ENCODE measurements at regions not wholly inside any gene's neighbourhood (a gene's known extent, or its start where the extent isn't known, plus 50 kb on each side); places are given as distances from the start of the nearest gene placed in this dataset.

DNA sequence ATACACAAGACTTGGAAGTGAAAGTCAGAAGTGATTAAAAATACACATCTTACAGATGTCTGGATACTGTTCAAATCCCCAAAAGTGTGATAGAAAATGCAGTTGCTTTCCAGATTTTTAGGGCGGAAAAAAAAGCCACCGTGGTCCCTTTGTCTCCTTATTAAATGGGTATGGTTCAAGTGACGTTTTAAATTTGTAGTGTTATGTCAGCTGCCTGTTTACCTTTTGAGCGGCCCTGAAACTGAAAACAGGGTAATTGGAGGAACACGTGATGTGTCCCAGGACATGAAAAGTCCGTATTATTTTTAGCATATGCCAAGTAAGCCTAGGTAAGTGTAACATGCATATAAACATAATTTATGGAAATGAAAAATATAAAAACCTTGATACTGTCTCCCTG is 109.0 kb upstream of the PDZRN3 start:
- Histone ChIP-seq H3K79me2 (replicated peaks; ENCODE audit: insufficient read depth, low read length) (no peaks in the 10 kb centered on the region), H3K36me3 (ENCODE audit: insufficient read depth, low read length) (no peaks in the 10 kb centered on the region), H3K27me3 (ENCODE audit: insufficient read depth, low read depth, low read length) (no peaks in the 10 kb centered on the region), H3K4me2 (ENCODE audit: low read length) (no peak overlapping the region), H3K9me3 (ENCODE audit: low read length) (no peaks in the 10 kb centered on the region), H3F3A (ENCODE audit: insufficient read depth, low read length, poor library complexity, severe bottlenecking) (no peaks in the 10 kb centered on the region), H3K9ac (ENCODE audit: low read length) (no peak overlapping the region), H3K27ac (ENCODE audit: low read length) (no peak overlapping the region), H4K20me1 (ENCODE audit: insufficient read depth) (no peaks in the 10 kb centered on the region), H3K9me2 (ENCODE audit: insufficient read depth, low read length) (no peaks in the 10 kb centered on the region), H2AFZ (ENCODE audit: low read depth, low read length) (no peak overlapping the region), H3K4me3 (ENCODE audit: low read length) (no peak overlapping the region)
- TF ChIP-seq EP300 (conservative IDR thresholded peaks at IDR 0.05; ENCODE audit: poor library complexity, severe bottlenecking) (no peak), RAD21 (conservative IDR thresholded peaks at IDR 0.05) (no peak), POLR2AphosphoS5 (IDR thresholded peaks at IDR 0.05) (no peak), CTCF (IDR thresholded peaks at IDR 0.05; ENCODE audit: poor library complexity, severe bottlenecking) (no peak), REST (IDR thresholded peaks at IDR 0.05; ENCODE audit: borderline replicate concordance) (no peak), SMC3 (conservative IDR thresholded peaks at IDR 0.05; ENCODE audit: poor library complexity) (no peak), EZH2 (IDR thresholded peaks at IDR 0.05; ENCODE audit: borderline replicate concordance, insufficient read depth, low read length, poor library complexity, severe bottlenecking) (no peak), MXI1 (conservative IDR thresholded peaks at IDR 0.05; ENCODE audit: poor library complexity, severe bottlenecking) (no peak), TAF1 (IDR thresholded peaks at IDR 0.05; ENCODE audit: low read depth) (no peak)

DNA sequence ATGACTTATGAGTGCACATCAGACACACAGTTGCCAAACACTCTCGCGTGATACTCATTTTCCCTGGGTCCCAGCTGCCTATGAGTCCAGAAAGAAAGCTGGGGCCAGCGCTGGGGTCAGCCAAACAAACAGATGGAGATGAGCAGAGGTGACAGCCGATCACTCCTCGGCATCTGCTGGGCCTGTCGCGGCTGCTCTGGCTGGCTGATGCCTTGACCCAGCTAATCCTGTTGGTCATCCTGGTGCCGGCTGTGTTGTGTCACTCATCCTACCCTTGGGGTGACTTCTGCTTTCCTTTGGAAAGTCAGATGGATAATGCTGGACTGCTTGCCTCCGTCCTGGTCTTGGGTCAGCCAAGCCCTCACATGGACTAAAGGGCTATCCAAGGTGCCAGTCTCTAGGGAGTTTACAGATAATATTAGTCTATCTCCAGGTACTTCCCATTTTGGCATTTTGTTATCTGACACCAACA is 105.3 kb upstream of the PDZRN3 start:
- no peak for TF ChIP-seq POLR2AphosphoS5 (IDR thresholded peaks at IDR 0.05)
- TF ChIP-seq EZH2 (IDR thresholded peaks at IDR 0.05; ENCODE audit: borderline replicate concordance, insufficient read depth, low read length, poor library complexity, severe bottlenecking): no peak
- TF ChIP-seq CTCF (IDR thresholded peaks at IDR 0.05; ENCODE audit: poor library complexity, severe bottlenecking): no peak
- no peak for TF ChIP-seq TAF1 (IDR thresholded peaks at IDR 0.05; ENCODE audit: low read depth)
- TF ChIP-seq EP300 (conservative IDR thresholded peaks at IDR 0.05; ENCODE audit: poor library complexity, severe bottlenecking): no peak
- no peak for TF ChIP-seq RAD21 (conservative IDR thresholded peaks at IDR 0.05)
- TF ChIP-seq SMC3 (conservative IDR thresholded peaks at IDR 0.05; ENCODE audit: poor library complexity): no peak
- no peak for TF ChIP-seq REST (IDR thresholded peaks at IDR 0.05; ENCODE audit: borderline replicate concordance)
- no peak for TF ChIP-seq MXI1 (conservative IDR thresholded peaks at IDR 0.05; ENCODE audit: poor library complexity, severe bottlenecking)
- Histone ChIP-seq H3K9me2 (ENCODE audit: insufficient read depth, low read length) (no peaks in the 10 kb centered on the region), H3K27me3 (ENCODE audit: insufficient read depth, low read depth, low read length) (no peaks in the 10 kb centered on the region), H3K4me2 (ENCODE audit: low read length) (no peak overlapping the region), H3K9me3 (ENCODE audit: low read length) (no peaks in the 10 kb centered on the region), H4K20me1 (ENCODE audit: insufficient read depth) (no peaks in the 10 kb centered on the region), H3K36me3 (ENCODE audit: insufficient read depth, low read length) (no peaks in the 10 kb centered on the region), H3K4me3 (ENCODE audit: low read length) (no peak overlapping the region), H3K27ac (ENCODE audit: low read length) (no peak overlapping the region), H3F3A (ENCODE audit: insufficient read depth, low read length, poor library complexity, severe bottlenecking) (peaks cover 6% of the 10 kb centered on the region), H2AFZ (ENCODE audit: low read depth, low read length) (no peak overlapping the region), H3K79me2 (replicated peaks; ENCODE audit: insufficient read depth, low read length) (no peaks in the 10 kb centered on the region), H3K9ac (ENCODE audit: low read length) (no peak overlapping the region)
